ENCODE measurements at regions not wholly inside any gene's neighbourhood (a gene's known extent, or its start where the extent isn't known, plus 50 kb on each side); places are given as distances from the start of the nearest gene placed in this dataset.

DNA sequence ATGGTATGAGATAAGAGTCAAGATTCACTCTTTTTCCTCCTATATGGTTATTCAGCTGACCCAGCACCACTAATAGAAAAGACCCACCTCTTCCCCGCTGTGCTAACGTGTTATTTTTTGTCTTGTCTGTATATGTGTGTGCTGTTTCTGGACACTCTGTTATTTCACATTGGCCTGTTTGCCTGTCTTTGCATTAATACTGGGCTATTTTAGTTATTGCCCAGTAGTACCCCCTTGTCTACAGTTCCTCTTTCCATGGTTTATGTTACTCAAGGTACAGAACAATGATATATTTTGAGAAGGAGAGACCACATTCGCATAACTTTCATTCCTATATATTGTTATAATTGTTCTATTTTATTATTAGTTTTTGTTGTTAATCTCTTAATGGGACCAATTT is 74.0 kb upstream of the SIAH1 start:
- H4K8ac ChIP-seq (ENCODE audit: low read length) = no peak overlapping the region
- no peak overlapping the region for H4K91ac ChIP-seq (ENCODE audit: low read length)
- no peak for DNase-seq
- H2BK12ac ChIP-seq (ENCODE audit: low read length in 2 of 2) = no peak overlapping the region
- H3K9me3 ChIP-seq (ENCODE audit: control insufficient read depth, low read length) = no peaks in the 10 kb centered on the region
- peaks cover 0 to 30% of the 10 kb centered on the region in 2 experiments for H3K27me3 ChIP-seq (ENCODE audit: control insufficient read depth in 1 of 2, insufficient read depth in 1 of 2, low read length in 2 of 2)
- no peak overlapping the region for H3K9ac ChIP-seq (ENCODE audit: low read length)
- H3K4me1 ChIP-seq (ENCODE audit: control insufficient read depth, insufficient read depth, low read depth, low read length) = peaks cover 2% of the 10 kb centered on the region
- no peak overlapping the region for H3K4me3 ChIP-seq (ENCODE audit: insufficient read depth in 1 of 2, low read depth in 1 of 2, low read length in 2 of 2)
- H3K4me2 ChIP-seq (ENCODE audit: low read length, poor library complexity, severe bottlenecking) = no peak overlapping the region
- H2AFZ ChIP-seq (ENCODE audit: low read depth, low read length) = no peak overlapping the region
- no peak overlapping the region for H2BK5ac ChIP-seq (ENCODE audit: low read depth, low read length, poor library complexity, severe bottlenecking)
- H3K79me1 ChIP-seq (replicated peaks; ENCODE audit: low read length, poor library complexity, severe bottlenecking) = no peaks in the 10 kb centered on the region
- WGBS = no CpG with 5 or more reads among the region's 3 CpGs
- H3K36me3 ChIP-seq (ENCODE audit: control insufficient read depth in 1 of 2, insufficient read depth in 2 of 2, low read depth in 1 of 2, low read length in 2 of 2) = no peaks in the 10 kb centered on the region
- H3K23ac ChIP-seq (ENCODE audit: low read length in 2 of 2) = no peak overlapping the region
- H2BK15ac ChIP-seq (ENCODE audit: low read depth, poor library complexity, severe bottlenecking) = no peak overlapping the region
- no peak overlapping the region for H3K27ac ChIP-seq (ENCODE audit: low read length, poor library complexity, severe bottlenecking)
- H2AK5ac ChIP-seq (ENCODE audit: low read length, severe bottlenecking) = no peak overlapping the region
- H3K4ac ChIP-seq (ENCODE audit: low read depth in 1 of 2, low read length in 2 of 2) = no peak overlapping the region
- no peak overlapping the region for H3K14ac ChIP-seq (ENCODE audit: low read length in 2 of 2)
- no peak overlapping the region for H2BK120ac ChIP-seq (ENCODE audit: low read depth, low read length)
- H3K18ac ChIP-seq (ENCODE audit: low read depth in 1 of 2, low read length in 2 of 2) = no peak overlapping the region

DNA sequence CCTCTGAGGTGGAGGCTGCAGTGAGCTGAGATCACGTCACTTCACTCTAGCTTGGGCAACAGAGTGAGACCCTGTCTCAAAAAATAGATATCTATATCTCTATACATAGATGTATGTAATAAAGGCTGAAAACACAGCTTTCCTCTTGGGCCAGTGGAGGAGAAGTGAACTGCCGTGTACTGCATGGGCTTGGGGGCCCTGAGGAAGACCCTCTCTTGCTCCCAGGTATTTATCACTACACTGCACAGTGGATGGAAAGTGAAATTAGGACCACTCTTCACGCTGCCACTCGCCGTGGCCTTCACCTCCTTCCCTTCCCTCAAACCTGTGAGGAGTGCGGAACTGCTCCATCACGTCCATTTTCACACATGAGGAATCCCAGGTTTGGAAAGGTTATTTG is 68.8 kb upstream of the SIAH1 start:
- Histone ChIP-seq H3K18ac (ENCODE audit: low read depth in 1 of 2, low read length in 2 of 2) (no peak overlapping the region), H3K4me1 (ENCODE audit: control insufficient read depth, insufficient read depth, low read depth, low read length) (peaks cover 4% of the 10 kb centered on the region)

DNA sequence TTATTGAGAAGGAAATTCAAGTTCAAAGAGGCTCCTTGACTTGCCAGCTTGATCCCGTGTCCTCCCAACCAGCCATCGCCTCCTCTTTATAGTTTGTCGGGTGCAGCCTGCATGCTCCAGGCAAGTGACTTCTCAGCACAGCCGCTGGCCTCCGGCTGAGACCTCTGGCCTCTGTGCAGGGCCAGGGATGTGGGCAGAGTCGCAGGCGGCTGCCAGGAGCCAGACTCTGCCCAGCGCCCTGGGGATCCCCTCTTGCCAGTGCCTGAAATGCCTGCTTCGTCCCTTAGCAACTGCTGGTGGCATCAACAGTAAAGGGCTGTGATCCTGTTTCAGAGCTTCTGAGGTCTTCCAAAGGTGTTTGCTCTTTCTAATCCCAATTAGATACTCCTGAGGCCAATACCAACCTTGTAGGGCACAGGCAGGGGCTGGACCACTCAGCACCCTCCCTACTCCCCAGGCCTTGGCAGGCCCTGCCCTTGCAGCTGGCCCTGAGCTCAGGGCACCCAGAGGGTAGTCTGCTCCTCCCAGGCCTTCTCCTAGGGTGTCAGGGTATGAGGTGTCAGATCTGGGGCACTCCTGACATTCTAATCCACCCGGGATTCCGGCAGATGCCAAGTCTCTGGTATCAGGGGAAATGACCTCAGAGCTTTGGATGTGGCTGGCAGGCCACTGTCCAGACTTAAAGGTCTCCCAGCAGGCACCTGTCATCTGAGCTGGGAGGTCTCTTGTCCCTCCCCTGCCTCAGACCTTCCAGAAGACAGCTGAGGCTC is 68.0 kb upstream of the SIAH1 start:
- H3K18ac ChIP-seq (ENCODE audit: low read depth in 1 of 2, low read length in 2 of 2) = peak overlapping the region in 1 of 2 experiments; percentile 46
- no peak overlapping the region for H3K27ac ChIP-seq (ENCODE audit: low read length, poor library complexity, severe bottlenecking)
- 92% methylated on average over 11 of the region's 11 CpGs for WGBS
- H3K36me3 ChIP-seq (ENCODE audit: control insufficient read depth in 1 of 2, insufficient read depth in 2 of 2, low read depth in 1 of 2, low read length in 2 of 2) = no peaks in the 10 kb centered on the region
- no peak overlapping the region for H2BK120ac ChIP-seq (ENCODE audit: low read depth, low read length)
- H3K9ac ChIP-seq (ENCODE audit: low read length) = no peak overlapping the region
- H3K4me1 ChIP-seq (ENCODE audit: control insufficient read depth, insufficient read depth, low read depth, low read length) = peaks cover 3% of the 10 kb centered on the region
- no peak overlapping the region for H3K4ac ChIP-seq (ENCODE audit: low read depth in 1 of 2, low read length in 2 of 2)
- H2BK12ac ChIP-seq (ENCODE audit: low read length in 2 of 2) = no peak overlapping the region
- H3K23ac ChIP-seq (ENCODE audit: low read length in 2 of 2) = no peak overlapping the region
- H3K9me3 ChIP-seq (ENCODE audit: control insufficient read depth, low read length) = no peaks in the 10 kb centered on the region
- H3K4me3 ChIP-seq (ENCODE audit: insufficient read depth in 1 of 2, low read depth in 1 of 2, low read length in 2 of 2) = no peak overlapping the region
- H3K4me2 ChIP-seq (ENCODE audit: low read length, poor library complexity, severe bottlenecking) = no peak overlapping the region
- H3K14ac ChIP-seq (ENCODE audit: low read length in 2 of 2) = no peak overlapping the region
- H2AFZ ChIP-seq (ENCODE audit: low read depth, low read length) = no peak overlapping the region
- H3K27me3 ChIP-seq (ENCODE audit: control insufficient read depth in 1 of 2, insufficient read depth in 1 of 2, low read length in 2 of 2) = peaks cover 0 to 25% of the 10 kb centered on the region in 2 experiments
- no peak for DNase-seq
- H2AK5ac ChIP-seq (ENCODE audit: low read length, severe bottlenecking) = no peak overlapping the region
- H4K8ac ChIP-seq (ENCODE audit: low read length) = no peak overlapping the region
- H2BK5ac ChIP-seq (ENCODE audit: low read depth, low read length, poor library complexity, severe bottlenecking) = no peak overlapping the region
- no peak overlapping the region for H2BK15ac ChIP-seq (ENCODE audit: low read depth, poor library complexity, severe bottlenecking)
- H4K91ac ChIP-seq (ENCODE audit: low read length) = no peak overlapping the region
- H3K79me1 ChIP-seq (replicated peaks; ENCODE audit: low read length, poor library complexity, severe bottlenecking) = no peaks in the 10 kb centered on the region

More for the DNA sequence above, 68.8 kb upstream of the SIAH1 start:
- Histone ChIP-seq H3K14ac (ENCODE audit: low read length in 2 of 2) (no peak overlapping the region), H3K4me2 (ENCODE audit: low read length, poor library complexity, severe bottlenecking) (no peak overlapping the region), H3K4ac (ENCODE audit: low read depth in 1 of 2, low read length in 2 of 2) (no peak overlapping the region), H2BK120ac (ENCODE audit: low read depth, low read length) (no peak overlapping the region), H2BK5ac (ENCODE audit: low read depth, low read length, poor library complexity, severe bottlenecking) (no peak overlapping the region), H3K4me3 (ENCODE audit: insufficient read depth in 1 of 2, low read depth in 1 of 2, low read length in 2 of 2) (no peak overlapping the region), H3K36me3 (ENCODE audit: control insufficient read depth in 1 of 2, insufficient read depth in 2 of 2, low read depth in 1 of 2, low read length in 2 of 2) (no peaks in the 10 kb centered on the region), H3K27me3 (ENCODE audit: control insufficient read depth in 1 of 2, insufficient read depth in 1 of 2, low read length in 2 of 2) (peaks cover 0 to 25% of the 10 kb centered on the region in 2 experiments), H2BK12ac (ENCODE audit: low read length in 2 of 2) (no peak overlapping the region), H4K8ac (ENCODE audit: low read length) (no peak overlapping the region), H3K23ac (ENCODE audit: low read length in 2 of 2) (no peak overlapping the region), H2AFZ (ENCODE audit: low read depth, low read length) (no peak overlapping the region), H3K9ac (ENCODE audit: low read length) (no peak overlapping the region), H4K91ac (ENCODE audit: low read length) (no peak overlapping the region), H2BK15ac (ENCODE audit: low read depth, poor library complexity, severe bottlenecking) (no peak overlapping the region), H3K27ac (ENCODE audit: low read length, poor library complexity, severe bottlenecking) (no peak overlapping the region), H3K79me1 (replicated peaks; ENCODE audit: low read length, poor library complexity, severe bottlenecking) (no peaks in the 10 kb centered on the region), H2AK5ac (ENCODE audit: low read length, severe bottlenecking) (no peak overlapping the region), H3K9me3 (ENCODE audit: control insufficient read depth, low read length) (no peaks in the 10 kb centered on the region)
- DNase-seq = no peak
- 97% methylated on average over 6 of the region's 7 CpGs for WGBS

DNA sequence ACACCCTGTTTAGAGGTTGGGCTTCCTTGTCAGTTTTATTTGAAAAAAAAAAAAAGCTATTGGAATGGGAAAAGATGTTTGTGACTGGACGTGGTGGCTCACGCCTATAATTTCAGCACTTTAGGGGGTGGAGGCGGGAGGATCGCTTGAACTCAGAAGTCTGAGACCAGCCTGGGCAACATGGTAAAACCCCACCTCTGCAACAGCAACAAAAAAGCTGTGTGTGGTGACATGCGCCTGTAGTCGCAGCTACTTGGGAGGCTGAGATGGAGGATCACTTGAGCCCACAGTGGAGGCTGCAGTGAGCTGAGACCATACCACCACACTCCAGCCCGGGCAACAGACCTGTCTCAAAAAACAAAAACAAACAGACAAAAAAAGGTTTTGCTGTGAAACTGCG is 66.1 kb upstream of the SIAH1 start:
- Histone ChIP-seq H3K27me3 (ENCODE audit: control insufficient read depth in 1 of 2, insufficient read depth in 1 of 2, low read length in 2 of 2) (peaks cover 0 to 24% of the 10 kb centered on the region in 2 experiments), H3K9ac (ENCODE audit: low read length) (no peak overlapping the region), H4K8ac (ENCODE audit: low read length) (no peak overlapping the region), H3K4me2 (ENCODE audit: low read length, poor library complexity, severe bottlenecking) (no peak overlapping the region), H4K91ac (ENCODE audit: low read length) (no peak overlapping the region), H3K23ac (ENCODE audit: low read length in 2 of 2) (no peak overlapping the region), H3K4ac (ENCODE audit: low read depth in 1 of 2, low read length in 2 of 2) (no peak overlapping the region), H3K14ac (ENCODE audit: low read length in 2 of 2) (no peak overlapping the region), H2AFZ (ENCODE audit: low read depth, low read length) (no peak overlapping the region), H2BK5ac (ENCODE audit: low read depth, low read length, poor library complexity, severe bottlenecking) (no peak overlapping the region), H2AK5ac (ENCODE audit: low read length, severe bottlenecking) (no peak overlapping the region), H2BK15ac (ENCODE audit: low read depth, poor library complexity, severe bottlenecking) (no peak overlapping the region), H3K18ac (ENCODE audit: low read depth in 1 of 2, low read length in 2 of 2) (no peak overlapping the region), H3K36me3 (ENCODE audit: control insufficient read depth in 1 of 2, insufficient read depth in 2 of 2, low read depth in 1 of 2, low read length in 2 of 2) (no peaks in the 10 kb centered on the region), H3K4me3 (ENCODE audit: insufficient read depth in 1 of 2, low read depth in 1 of 2, low read length in 2 of 2) (no peak overlapping the region), H2BK120ac (ENCODE audit: low read depth, low read length) (no peak overlapping the region), H3K79me1 (replicated peaks; ENCODE audit: low read length, poor library complexity, severe bottlenecking) (no peaks in the 10 kb centered on the region), H2BK12ac (ENCODE audit: low read length in 2 of 2) (no peak overlapping the region), H3K27ac (ENCODE audit: low read length, poor library complexity, severe bottlenecking) (no peak overlapping the region), H3K9me3 (ENCODE audit: control insufficient read depth, low read length) (no peaks in the 10 kb centered on the region), H3K4me1 (ENCODE audit: control insufficient read depth, insufficient read depth, low read depth, low read length) (peaks cover 6% of the 10 kb centered on the region)
- no peak for DNase-seq
- 90% methylated on average over 8 of the region's 8 CpGs for WGBS

Data from mesenchymal stem cell (in vitro differentiated cells and primary cell).